ENCODE measurements at regions not wholly inside any gene's neighbourhood (a gene's known extent, or its start where the extent isn't known, plus 50 kb on each side); places are given as distances from the start of the nearest gene placed in this dataset.
A peak's percentile ranks its signal among the peaks of the same experiment; 100 is the strongest.

DNA sequence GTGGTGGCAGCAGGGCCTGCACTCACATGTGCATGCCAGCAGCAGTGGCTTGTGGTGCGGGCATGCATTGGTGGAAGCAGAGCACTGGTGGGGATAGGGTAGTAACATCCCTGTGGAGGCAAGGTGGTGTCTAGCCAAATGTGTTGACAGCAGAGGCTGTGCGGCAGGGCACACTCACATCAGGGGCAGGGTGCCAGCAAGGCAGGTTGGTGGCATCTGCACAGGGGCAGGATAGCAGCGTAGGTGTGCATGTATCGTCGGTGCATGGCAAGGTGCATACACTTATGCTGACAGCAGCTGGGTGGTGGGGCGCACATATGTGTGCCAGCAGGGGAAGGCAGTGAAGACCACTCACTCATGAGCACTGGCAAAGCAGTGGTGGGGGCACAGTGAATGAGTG is 211.5 kb upstream of the CSNK1A1L start:
- TF ChIP-seq, protein P1, sequence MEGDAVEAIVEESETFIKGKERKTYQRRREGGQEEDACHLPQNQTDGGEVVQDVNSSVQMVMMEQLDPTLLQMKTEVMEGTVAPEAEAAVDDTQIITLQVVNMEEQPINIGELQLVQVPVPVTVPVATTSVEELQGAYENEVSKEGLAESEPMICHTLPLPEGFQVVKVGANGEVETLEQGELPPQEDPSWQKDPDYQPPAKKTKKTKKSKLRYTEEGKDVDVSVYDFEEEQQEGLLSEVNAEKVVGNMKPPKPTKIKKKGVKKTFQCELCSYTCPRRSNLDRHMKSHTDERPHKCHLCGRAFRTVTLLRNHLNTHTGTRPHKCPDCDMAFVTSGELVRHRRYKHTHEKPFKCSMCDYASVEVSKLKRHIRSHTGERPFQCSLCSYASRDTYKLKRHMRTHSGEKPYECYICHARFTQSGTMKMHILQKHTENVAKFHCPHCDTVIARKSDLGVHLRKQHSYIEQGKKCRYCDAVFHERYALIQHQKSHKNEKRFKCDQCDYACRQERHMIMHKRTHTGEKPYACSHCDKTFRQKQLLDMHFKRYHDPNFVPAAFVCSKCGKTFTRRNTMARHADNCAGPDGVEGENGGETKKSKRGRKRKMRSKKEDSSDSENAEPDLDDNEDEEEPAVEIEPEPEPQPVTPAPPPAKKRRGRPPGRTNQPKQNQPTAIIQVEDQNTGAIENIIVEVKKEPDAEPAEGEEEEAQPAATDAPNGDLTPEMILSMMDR (IDR thresholded peaks at IDR 0.05; ENCODE audit: low read depth, low read length), result no peak
- Histone ChIP-seq H3K4me3 (no peak overlapping the region), H3K36me3 (no peaks in the 10 kb centered on the region), H3K27ac (no peak overlapping the region), H3K27me3 (no peaks in the 10 kb centered on the region), H3K9me3 (ENCODE audit: low read depth) (no peaks in the 10 kb centered on the region), H3K4me1 (ENCODE audit: low read depth) (no peaks in the 10 kb centered on the region)
- DNase-seq (ENCODE audit: low read depth in 1 of 2, low spot score in 1 of 2), result no peak

DNA sequence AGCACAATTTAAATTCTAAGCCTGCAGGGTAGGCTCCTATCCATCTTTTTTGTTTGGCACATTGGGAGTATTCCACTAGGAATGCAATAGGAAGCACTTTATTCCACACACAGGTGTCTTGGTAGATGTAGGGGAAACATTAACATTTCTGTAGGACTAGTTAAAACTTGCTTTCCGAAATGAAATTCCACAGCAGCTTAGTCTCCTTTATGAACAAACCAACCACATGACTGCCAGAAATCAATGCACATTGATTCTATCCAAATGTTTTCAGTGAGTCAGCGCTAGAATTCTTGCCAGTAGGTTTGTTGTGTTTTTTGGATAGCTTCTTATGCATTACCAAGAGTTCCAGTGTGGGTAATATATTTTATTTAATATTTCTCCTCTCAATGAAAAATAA is 207.9 kb upstream of the CSNK1A1L start:
- Histone ChIP-seq H3K36me3 (no peaks in the 10 kb centered on the region), H3K9me3 (ENCODE audit: low read depth) (no peaks in the 10 kb centered on the region), H3K27me3 (no peaks in the 10 kb centered on the region), H3K4me3 (no peak overlapping the region), H3K4me1 (ENCODE audit: low read depth) (no peaks in the 10 kb centered on the region), H3K27ac (no peak overlapping the region)
- peak in 1 of 2 donors; percentile 65 for DNase-seq (ENCODE audit: low read depth in 1 of 2, low spot score in 1 of 2)
- TF ChIP-seq, protein P1 (IDR thresholded peaks at IDR 0.05; ENCODE audit: low read depth, low read length), result no peak

DNA sequence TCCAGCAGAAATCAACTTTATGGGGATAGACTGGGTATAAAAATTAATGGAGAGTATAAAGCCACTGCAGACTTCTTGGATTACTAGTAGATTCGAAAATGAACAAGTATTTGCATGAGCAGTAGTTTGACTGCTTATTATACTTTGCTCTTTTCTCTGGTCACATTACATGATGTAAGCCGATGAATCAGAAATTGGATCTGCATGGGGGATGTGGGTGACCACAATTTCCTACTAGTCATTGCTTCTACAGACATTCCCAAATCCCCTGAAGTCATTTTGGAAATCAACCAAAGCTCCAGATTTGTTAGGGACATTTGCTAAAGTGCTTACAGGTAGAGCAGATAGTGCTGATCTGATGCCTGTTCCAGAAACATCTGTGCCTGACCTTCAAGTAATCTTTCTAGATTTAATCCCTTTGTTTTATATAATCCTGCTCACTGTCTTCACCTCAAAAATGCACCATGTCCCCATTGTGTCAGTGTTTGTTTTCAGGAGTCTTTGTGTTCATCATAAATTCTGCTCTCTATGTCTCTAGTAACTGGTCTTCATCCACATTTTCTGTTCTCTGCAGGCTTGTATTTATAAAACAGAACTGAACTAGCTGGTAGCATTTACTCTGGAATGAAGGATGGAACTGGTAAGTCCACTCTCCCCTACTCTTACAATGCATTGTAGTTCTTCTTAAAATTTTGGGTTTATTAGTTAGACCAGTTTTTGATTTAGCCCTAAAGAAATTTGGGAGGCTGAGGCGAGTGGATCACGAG is 201.5 kb upstream of the CSNK1A1L start:
- DNase-seq (ENCODE audit: low read depth in 1 of 2, low spot score in 1 of 2), result peak in 1 of 2 donors; percentile 90
- TF ChIP-seq, protein P1 (IDR thresholded peaks at IDR 0.05; ENCODE audit: low read depth, low read length), result no peak
- Histone ChIP-seq H3K27ac (no peak overlapping the region), H3K4me1 (ENCODE audit: low read depth) (no peaks in the 10 kb centered on the region), H3K9me3 (ENCODE audit: low read depth) (no peaks in the 10 kb centered on the region), H3K4me3 (no peak overlapping the region), H3K36me3 (no peaks in the 10 kb centered on the region), H3K27me3 (no peaks in the 10 kb centered on the region)

DNA sequence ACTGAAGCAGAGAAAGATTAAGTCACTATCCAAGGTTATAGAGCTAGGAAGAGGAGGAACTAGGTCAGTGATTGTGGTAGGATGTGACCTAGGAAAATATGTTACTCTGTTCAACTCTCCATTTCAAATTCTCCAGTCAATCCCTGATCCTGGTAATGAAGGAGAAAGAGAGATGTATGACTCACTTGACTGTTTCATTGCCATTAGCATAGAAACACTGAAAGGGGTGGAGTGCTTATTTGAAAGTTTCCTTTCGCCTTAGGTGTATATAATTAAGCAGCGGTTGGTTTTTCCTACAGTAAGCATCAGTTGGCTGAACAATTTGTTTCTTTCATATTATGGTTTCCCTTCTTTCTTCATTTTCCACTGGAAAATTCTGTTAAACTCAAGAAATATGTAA is 198.1 kb upstream of the CSNK1A1L start:
- Histone ChIP-seq H3K4me3 (no peak overlapping the region), H3K27ac (no peak overlapping the region), H3K4me1 (ENCODE audit: low read depth) (no peaks in the 10 kb centered on the region), H3K36me3 (no peaks in the 10 kb centered on the region), H3K27me3 (no peaks in the 10 kb centered on the region), H3K9me3 (ENCODE audit: low read depth) (no peaks in the 10 kb centered on the region)
- TF ChIP-seq, protein P1 (IDR thresholded peaks at IDR 0.05; ENCODE audit: low read depth, low read length), result no peak
- no peak for DNase-seq (ENCODE audit: low read depth in 1 of 2, low spot score in 1 of 2)

DNA sequence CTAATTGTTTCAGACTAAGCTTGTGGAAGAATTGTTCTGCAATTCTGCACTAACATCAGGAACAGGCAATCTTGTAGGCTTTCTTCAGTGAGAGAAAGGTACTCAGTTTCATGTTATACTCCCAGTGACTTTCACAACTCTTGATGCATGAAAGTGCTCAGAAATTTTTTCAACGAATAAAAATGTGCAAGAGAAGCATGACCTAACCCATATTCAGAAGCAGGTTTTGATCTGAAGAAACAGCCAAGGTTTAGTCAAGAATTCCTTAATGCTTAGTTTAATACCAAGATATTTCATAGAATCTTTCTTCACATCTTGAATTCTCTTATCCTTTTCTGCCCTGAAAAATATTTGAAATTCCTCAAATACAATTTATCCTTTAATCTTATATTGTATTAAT is 197.2 kb upstream of the CSNK1A1L start:
- Histone ChIP-seq H3K27me3 (no peaks in the 10 kb centered on the region), H3K27ac (no peak overlapping the region), H3K36me3 (no peaks in the 10 kb centered on the region), H3K4me1 (ENCODE audit: low read depth) (no peaks in the 10 kb centered on the region), H3K9me3 (ENCODE audit: low read depth) (no peaks in the 10 kb centered on the region), H3K4me3 (no peak overlapping the region)
- no peak for DNase-seq (ENCODE audit: low read depth in 1 of 2, low spot score in 1 of 2)
- TF ChIP-seq, protein P1 (IDR thresholded peaks at IDR 0.05; ENCODE audit: low read depth, low read length), result no peak
